Uterus (tissue), 3 donors: ENCODE measurements at regions not wholly inside any gene's neighbourhood (a gene's known extent, or its start where the extent isn't known, plus 50 kb on each side); places are given as distances from the start of the nearest gene placed in this dataset.

Source experiments
- DNase-seq, 2 donors: peaks; one replicate each; pipeline ENCODE4 v3.0.0-alpha.2; 2019 to 2020
- H3K27ac ChIP-seq, 2 donors: fragments of 200-600 bp; sonication (generic); 1 replicate in 1 of 2; 2 replicates in 1 of 2; pipeline ENCODE4 v1.5.1; 2016 to 2018
- H3K27me3 ChIP-seq, 2 donors: fragments of 200-600 bp; sonication (generic); one replicate each; pipeline ENCODE4 v1.5.1; 2018 to 2019; ENCODE audit warnings: control low read depth in 1 of 2
- H3K36me3 ChIP-seq, 2 donors: fragments of 200-600 bp; sonication (generic); one replicate each; pipeline ENCODE4 v1.5.1; 2019; ENCODE audit warnings: control low read depth in 1 of 2
- H3K4me1 ChIP-seq, 2 donors: fragments of 200-600 bp; sonication (generic); one replicate each; pipeline ENCODE4 v1.5.1; 2018 to 2019; ENCODE audit warnings: control low read depth in 1 of 2
- H3K4me3 ChIP-seq, 2 donors: fragments of 200-600 bp; sonication (generic); 1 replicate in 1 of 2; 2 replicates in 1 of 2; pipeline ENCODE4 v1.5.1; 2018 to 2019; ENCODE audit warnings: mild to moderate bottlenecking in 1 of 2
- H3K9me3 ChIP-seq, 2 donors: fragments of 200-600 bp; sonication (generic); one replicate each; pipeline ENCODE4 v1.5.1; 2019; ENCODE audit warnings: control low read depth in 1 of 2
- POLR2A ChIP-seq, 2 donors: fragments of 450-650 bp; IDR thresholded peaks; one replicate each; pipeline ENCODE4 v1.6.1; 2016; ENCODE audit warnings: antibody characterized with exemption in 2 of 2, mild to moderate bottlenecking in 1 of 2, moderate library complexity in 1 of 2
- intact Hi-C: fragments of 100-400 bp; cut with DNase I; formaldehyde crosslinking; loops from one replicate; pipeline ENCODE4 v1.15.1; 2023; ENCODE audit warnings: low total_unique reads
- TF ChIP-seq, protein P1 (sequence below), 4 experiments: fragments of 200-600 bp in 2 of 4; fragments of 450-650 bp in 2 of 4; sonication (generic) in 2 of 4; IDR thresholded peaks; one replicate each; pipeline ENCODE4 v1.5.1; 2016 to 2019; ENCODE audit warnings: antibody characterized with exemption in 4 of 4, mild to moderate bottlenecking in 2 of 4, moderate library complexity in 1 of 4
- donor health status: DM: yes; HTN: yes; CAD: no.

DNA sequence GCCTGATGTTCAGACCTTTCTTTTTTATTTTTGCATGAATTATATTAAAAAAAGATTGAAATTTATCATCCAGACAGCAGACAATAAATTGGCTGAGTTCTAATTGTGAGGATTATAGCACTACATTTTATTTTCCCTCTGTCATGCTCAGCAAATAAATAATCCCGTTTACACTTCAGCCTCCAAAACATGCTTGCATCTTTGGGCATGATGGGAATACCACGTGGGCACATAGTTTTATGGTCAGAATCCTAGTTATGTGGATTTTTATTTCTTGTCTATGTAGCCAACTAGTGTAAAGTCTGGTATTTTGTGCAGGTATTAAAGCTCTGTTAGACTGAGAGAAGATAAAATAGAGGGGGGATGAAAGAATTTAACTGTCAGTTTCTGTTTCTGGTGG lies 276.9 kb upstream of the E2F7 start:
- Histone ChIP-seq H3K27ac (no peak overlapping the region), H3K9me3 (no peaks in the 10 kb centered on the region), H3K4me1 (no peaks in the 10 kb centered on the region), H3K36me3 (no peaks in the 10 kb centered on the region), H3K27me3 (no peaks in the 10 kb centered on the region), H3K4me3 (no peak overlapping the region)
- intact Hi-C loops, result no loop called here
- no peak for DNase-seq
- TF ChIP-seq, protein P1, sequence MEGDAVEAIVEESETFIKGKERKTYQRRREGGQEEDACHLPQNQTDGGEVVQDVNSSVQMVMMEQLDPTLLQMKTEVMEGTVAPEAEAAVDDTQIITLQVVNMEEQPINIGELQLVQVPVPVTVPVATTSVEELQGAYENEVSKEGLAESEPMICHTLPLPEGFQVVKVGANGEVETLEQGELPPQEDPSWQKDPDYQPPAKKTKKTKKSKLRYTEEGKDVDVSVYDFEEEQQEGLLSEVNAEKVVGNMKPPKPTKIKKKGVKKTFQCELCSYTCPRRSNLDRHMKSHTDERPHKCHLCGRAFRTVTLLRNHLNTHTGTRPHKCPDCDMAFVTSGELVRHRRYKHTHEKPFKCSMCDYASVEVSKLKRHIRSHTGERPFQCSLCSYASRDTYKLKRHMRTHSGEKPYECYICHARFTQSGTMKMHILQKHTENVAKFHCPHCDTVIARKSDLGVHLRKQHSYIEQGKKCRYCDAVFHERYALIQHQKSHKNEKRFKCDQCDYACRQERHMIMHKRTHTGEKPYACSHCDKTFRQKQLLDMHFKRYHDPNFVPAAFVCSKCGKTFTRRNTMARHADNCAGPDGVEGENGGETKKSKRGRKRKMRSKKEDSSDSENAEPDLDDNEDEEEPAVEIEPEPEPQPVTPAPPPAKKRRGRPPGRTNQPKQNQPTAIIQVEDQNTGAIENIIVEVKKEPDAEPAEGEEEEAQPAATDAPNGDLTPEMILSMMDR (IDR thresholded peaks at IDR 0.05), result no peak
- no peak for TF ChIP-seq POLR2A (IDR thresholded peaks at IDR 0.05)

DNA sequence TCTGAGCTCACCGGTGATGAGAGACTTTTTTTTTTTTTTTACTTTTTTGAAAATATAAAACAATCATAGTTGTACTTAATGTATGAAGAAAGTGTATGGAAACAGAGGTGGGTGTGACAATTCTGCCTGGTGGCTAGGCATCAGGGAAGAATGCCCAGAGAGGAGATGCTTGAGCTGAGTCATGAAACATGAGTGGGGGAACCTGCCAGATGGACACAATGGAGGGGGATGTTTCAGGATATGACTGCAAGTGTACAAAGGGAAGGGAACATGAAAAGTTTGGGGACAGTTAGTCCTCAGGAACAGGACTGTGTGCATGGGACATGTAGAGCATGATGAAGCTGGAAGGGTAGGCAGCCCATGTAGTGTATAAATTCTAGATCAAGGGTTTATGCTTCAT lies 274.2 kb upstream of the E2F7 start:
- no peak for DNase-seq
- Histone ChIP-seq H3K27ac (no peak overlapping the region), H3K4me1 (no peaks in the 10 kb centered on the region), H3K9me3 (no peaks in the 10 kb centered on the region), H3K27me3 (no peaks in the 10 kb centered on the region), H3K36me3 (no peaks in the 10 kb centered on the region), H3K4me3 (no peak overlapping the region)
- intact Hi-C loops, result no loop called here
- no peak for TF ChIP-seq POLR2A (IDR thresholded peaks at IDR 0.05)
- TF ChIP-seq, protein P1 (IDR thresholded peaks at IDR 0.05), result no peak

DNA sequence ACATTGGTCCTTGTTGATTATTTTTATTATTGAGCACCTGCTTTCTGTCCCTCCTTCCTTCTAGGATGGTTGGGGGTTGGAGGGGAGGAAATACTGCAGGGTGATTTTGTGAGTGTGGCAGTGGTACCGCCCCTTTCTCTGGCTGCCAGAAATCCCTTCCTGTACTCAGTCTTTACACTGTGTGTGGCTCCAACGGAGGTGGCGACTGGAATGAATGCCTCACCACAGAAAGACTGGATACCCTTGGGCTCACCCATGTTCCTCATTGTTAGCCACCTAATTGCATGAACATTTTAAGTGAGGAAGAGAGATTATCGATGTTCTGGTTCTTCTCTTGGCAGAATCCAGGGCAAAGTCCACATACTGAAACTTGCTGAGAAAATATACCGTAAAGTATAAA lies 272.0 kb upstream of the E2F7 start:
- no peaks in the 10 kb centered on the region for H3K4me1 ChIP-seq
- no peak overlapping the region for H3K27ac ChIP-seq
- no peaks in the 10 kb centered on the region for H3K9me3 ChIP-seq
- H3K4me3 ChIP-seq, result no peak overlapping the region
- TF ChIP-seq POLR2A (IDR thresholded peaks at IDR 0.05), result no peak
- TF ChIP-seq, protein P1 (IDR thresholded peaks at IDR 0.05), result no peak
- no peak for DNase-seq
- intact Hi-C loops, result no loop called here
- H3K27me3 ChIP-seq, result no peaks in the 10 kb centered on the region
- no peaks in the 10 kb centered on the region for H3K36me3 ChIP-seq

DNA sequence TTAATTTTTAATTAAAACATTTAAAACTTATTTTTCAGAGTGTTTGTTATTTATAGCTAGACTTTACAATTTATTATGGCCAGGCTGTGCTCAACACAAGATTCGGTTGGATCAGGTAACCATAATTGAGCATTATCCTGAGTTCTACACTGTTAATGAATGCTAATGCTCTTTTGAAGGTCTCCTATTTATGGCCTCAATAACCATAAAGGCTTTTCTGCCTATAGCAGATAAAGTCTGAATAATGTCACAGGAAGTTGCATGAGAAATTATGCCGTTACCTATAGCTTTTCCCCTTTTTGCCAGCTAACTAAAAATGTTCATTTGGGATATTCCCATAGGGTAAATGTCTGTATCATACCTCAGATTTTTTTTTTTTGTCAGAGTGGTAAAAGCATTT lies 269.4 kb upstream of the E2F7 start:
- Histone ChIP-seq H3K4me3 (no peak overlapping the region), H3K36me3 (no peaks in the 10 kb centered on the region), H3K9me3 (no peaks in the 10 kb centered on the region), H3K27ac (no peak overlapping the region), H3K4me1 (no peaks in the 10 kb centered on the region), H3K27me3 (no peaks in the 10 kb centered on the region)
- intact Hi-C loops, result no loop called here
- no peak for DNase-seq
- no peak for TF ChIP-seq POLR2A (IDR thresholded peaks at IDR 0.05)
- TF ChIP-seq, protein P1 (IDR thresholded peaks at IDR 0.05), result no peak

DNA sequence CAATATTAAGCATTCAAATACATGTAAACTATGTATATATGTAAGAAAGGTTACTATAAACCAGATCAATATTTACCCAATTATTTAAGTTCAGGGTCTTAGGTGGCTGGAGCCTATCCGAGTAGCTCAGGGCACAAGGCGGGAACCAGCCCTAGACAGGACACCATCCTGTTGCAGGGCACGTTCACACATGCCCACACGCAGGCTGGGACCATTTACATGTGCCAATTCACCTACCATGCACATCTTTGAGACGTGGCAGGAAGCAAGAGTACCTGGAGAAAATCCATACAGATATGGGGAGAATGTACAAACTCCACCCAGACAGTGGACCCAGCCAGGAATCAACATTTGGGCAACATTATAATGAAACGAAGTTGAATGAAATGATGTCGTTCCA lies 263.0 kb upstream of the E2F7 start:
- no peak overlapping the region for H3K4me3 ChIP-seq
- TF ChIP-seq, protein P1 (IDR thresholded peaks at IDR 0.05), result no peak
- TF ChIP-seq POLR2A (IDR thresholded peaks at IDR 0.05), result no peak
- no peaks in the 10 kb centered on the region for H3K4me1 ChIP-seq
- H3K27me3 ChIP-seq, result no peaks in the 10 kb centered on the region
- DNase-seq, result no peak
- H3K27ac ChIP-seq, result no peak overlapping the region
- H3K9me3 ChIP-seq, result no peaks in the 10 kb centered on the region
- no peaks in the 10 kb centered on the region for H3K36me3 ChIP-seq
- intact Hi-C loops, result no loop called here
